ENCODE measurements at regions not wholly inside any gene's neighbourhood (a gene's known extent, or its start where the extent isn't known, plus 50 kb on each side); places are given as distances from the start of the nearest gene placed in this dataset.
"Not testable (repeated sequence)": the region's sequence is repeated elsewhere in the genome, so short reads cannot be mapped to it uniquely, and the experiment has no call there.

DNA sequence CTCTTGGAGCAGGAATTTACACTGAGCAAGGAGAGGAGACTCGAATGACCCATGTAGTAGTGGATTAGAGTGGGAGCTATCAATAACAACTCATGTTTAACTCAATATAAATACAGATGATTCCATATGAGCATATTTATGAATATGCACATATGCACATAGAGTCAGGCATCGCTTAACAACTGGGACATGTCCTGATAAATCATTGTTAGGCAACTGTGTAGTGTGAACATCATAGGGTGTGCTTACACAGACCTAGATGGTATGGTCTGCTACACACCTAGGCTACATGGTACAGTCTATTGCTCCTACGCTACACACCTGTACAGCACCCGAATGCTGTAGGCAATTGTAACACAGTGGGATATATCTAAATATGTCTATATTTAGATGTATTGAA is 75.9 kb upstream of the RALGAPA2 start:
- DNase-seq: no peak

DNA sequence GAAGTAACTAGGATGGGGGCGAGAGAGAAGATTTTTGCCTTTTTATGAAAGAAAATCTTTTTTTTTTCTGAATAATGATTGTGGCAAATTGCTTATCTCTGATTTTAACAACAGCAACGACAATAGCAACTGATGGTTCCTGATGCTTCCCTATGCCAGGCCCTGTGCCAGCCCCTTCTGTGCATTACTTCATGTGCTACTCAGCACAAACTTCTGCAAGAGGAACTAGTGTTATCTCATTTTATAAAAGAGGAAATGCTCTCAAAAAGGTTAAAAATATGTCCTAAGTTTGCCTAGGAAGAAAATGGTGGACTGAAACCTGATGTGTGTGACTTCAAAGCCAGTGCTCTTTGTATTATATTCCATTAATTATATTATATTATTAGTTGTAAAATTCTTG is 74.0 kb upstream of the RALGAPA2 start:
- DNase-seq: no peak

GRCh38 chr20:20785226-20785625 is 72.8 kb upstream of the RALGAPA2 start:
- no peak for DNase-seq

- DNase-seq: not testable (repeated sequence)
These were observed 72.0 kb upstream of the RALGAPA2 start for GRCh38 chr20:20784450-20784849.

- DNase-seq: no peak
These were observed 71.0 kb upstream of the RALGAPA2 start for GRCh38 chr20:20783450-20783849.

- DNase-seq: no peak
These were observed 70.3 kb upstream of the RALGAPA2 start for GRCh38 chr20:20782755-20783154.

- no peak for DNase-seq
These were observed 69.8 kb upstream of the RALGAPA2 start for GRCh38 chr20:20782231-20782630.

DNA sequence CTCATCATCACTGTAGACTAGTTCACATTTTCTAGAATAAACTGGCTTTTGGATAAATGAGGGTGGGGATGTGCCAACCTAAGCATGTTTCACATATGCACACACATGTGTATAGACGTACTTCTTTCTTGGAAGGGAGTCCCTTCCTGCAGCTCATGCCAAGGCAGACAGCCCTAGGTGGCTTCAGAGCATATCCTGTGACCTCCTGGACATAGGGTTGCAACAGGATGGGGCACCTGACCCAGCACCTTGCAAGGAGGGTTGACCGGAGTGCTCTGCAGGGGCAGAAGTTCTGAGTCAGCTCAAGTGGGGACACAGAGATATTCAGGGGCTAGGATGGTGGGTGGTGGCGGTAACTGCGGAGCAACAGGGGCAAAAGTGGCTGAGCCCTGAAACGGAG is 68.6 kb upstream of the RALGAPA2 start:
- DNase-seq: no peak

DNA sequence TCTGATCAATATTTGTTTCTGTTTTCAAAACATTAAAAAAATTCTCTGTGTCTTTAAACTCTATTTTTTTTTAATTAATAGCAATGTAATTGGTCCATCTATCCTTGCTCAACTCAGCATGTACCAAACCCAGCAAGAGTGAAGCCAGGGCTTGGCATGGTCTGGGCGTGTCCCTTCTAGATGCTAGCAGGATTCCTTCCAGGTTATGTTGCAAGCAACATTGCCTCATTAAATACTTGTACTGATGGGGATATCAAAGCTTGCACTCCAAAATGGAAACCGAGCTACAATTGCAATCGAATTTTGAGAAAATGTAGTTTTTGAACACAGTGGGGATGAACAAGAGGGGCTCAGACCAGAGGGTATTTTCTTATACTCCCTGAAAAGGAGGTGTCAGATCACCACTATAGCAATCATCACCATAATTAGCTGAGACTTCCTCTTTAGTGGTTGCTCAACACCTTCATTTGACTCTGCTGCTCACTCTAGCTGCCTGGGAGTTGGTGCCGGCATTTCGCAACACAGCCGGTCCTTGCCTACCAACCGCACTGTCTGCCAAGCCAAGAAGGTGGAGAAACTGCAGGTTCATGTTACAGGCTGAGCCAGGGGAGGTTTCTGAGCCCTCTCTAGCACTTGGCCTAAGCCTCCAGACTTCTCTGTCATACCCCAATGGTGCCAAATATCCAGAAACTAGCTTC is 67.8 kb upstream of the RALGAPA2 start:
- peak; percentile 30 for DNase-seq

GRCh38 chr20:20778676-20779075 is 66.2 kb upstream of the RALGAPA2 start:
- DNase-seq: no peak

DNA sequence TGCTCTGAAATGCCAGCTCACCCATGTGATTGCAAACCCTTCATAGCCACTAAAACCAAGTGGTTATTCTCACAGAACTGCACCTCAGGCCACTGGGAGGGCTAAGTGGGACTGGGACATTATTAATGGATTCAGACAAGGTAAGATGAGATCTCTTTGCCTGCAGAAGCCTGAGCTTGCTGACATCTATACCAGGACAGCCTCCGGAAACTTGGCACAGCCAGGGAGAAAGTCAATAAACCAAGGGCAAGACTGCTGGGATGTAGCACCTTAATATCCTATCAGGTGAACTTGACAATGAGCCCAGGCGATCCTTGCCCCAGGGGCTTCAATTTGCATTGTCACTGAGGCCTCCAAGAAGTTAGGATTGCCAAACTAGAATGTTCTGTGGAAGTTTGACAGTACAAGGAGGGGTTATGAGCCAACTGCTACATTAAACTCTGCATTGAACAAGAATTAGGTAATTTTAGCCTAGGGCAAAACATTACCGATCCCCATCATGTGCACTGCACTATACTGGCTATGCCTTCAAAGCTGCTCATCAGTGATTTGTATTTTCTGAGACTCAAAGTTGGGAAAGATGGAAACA is 60.1 kb upstream of the RALGAPA2 start:
- DNase-seq: no peak

DNA sequence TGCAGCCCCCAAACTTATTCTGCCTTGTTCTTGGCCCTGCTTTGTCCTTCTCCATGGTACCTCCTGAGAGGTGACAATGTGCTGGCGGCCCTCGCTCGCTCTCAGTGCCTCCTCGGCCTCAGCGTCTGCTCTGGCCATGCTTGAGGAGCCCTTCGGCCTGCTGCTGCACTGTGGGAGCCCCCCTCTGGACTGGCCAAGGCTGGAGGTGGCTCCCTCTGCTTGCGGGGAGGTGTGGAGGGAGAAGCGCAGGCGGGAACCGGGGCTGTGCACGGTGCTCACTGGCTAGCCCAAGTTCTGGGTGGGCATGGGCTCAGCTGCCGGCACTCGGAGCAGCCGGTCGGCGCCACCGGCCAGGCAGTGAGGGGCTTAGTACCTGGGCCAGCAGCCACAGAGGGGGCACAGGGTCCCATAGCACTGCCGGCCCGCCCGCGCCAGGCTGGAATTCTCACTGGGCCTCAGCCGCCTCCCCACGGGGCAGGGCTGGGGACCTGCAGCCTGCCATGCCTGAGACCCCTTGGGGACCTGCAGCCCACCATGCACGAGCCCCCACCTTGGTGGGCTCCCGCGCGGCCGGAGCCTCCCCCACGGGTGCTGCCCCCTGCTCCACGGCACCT is 55.9 kb upstream of the RALGAPA2 start:
- DNase-seq: no peak

DNA sequence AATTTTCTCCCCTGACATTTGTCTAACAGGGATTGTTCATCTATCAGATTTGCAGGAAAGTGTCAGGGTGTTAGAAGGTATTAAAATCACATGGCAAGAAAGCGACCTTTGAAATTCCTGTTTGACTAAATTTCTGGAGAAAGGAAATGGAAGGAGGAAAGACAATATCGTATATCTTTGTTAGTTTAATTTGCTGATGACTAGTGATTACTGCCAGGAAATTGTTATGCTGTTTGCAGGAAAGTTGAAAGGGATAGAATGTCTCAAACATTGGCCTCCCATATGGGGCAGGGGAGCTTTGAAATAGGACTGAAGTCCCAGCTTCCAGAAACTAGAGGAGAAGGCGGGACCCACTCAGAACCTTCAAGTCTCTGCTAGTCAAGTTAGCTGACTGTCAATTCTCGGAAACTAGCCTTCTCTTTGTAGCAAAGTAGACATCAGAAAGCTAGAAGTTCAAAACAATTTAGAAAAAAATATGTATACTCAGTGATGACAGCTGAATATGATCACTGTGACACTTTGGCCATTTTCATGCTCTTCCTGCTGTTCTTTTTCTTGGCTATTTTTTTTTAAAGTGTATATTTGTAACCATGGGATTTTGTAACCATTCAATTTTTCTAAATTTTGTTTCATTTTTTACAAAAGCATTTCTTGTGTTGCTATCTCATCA is 53.4 kb upstream of the RALGAPA2 start:
- no peak for DNase-seq

DNA sequence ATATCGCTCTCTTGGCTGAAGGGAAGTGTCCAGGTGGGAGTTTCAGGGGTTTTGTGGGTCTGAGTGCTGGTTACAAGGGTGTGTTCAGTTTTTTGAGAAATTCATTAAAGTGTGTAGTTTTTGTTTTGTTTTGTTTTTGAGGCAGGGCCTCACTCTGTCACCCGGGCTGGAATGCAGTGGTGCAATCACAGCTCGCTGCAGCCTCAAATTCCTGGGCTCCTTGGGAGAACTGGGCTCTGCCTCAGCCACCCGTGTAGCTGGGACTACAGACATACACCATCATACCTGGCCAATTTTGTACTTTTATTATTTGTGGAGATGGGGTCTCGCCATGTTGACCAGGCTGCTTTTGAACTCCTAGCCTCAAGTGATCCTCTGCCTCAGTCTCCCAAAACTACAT is 51.2 kb upstream of the RALGAPA2 start:
- no peak for DNase-seq

Measured in CD4-positive, alpha-beta T cell treated with Interleukin-21 for 1 hour (primary cell).